DND-41 (cell line): ENCODE measurements at regions not wholly inside any gene's neighbourhood (a gene's known extent, or its start where the extent isn't known, plus 50 kb on each side); places are given as distances from the start of the nearest gene placed in this dataset.
A peak's percentile ranks its signal among the peaks of the same experiment; 100 is the strongest.
"Not testable (repeated sequence)": the region's sequence is repeated elsewhere in the genome, so short reads cannot be mapped to it uniquely, and the experiment has no call there.

Experiments used
- ATAC-seq: fragments of 200-7000 bp; cut with Tn5 transposase; 3 replicates; pipeline ENCODE4 v1.9.1; 2021; ENCODE audit warnings: low read depth; ENCODE audit not compliant: insufficient read depth
- DNase-seq: peaks from one replicate; pipeline ENCODE4 v3.0.0-alpha.2; 2020
- H2AFZ ChIP-seq: 2 replicates; pipeline ENCODE4 v1.6.0; 2012; ENCODE audit warnings: low read depth, low read length
- H3K27ac ChIP-seq: 2 replicates; pipeline ENCODE4 v1.5.1; 2012; ENCODE audit warnings: low read length, inconsistent platforms
- H3K27me3 ChIP-seq: fragments of 200-600 bp; sonication (generic); 2 replicates; pipeline ENCODE4 v1.6.0; 2012; ENCODE audit warnings: low read length, mild to moderate bottlenecking, inconsistent platforms; ENCODE audit not compliant: insufficient read depth, poor library complexity
- H3K36me3 ChIP-seq: 2 replicates; pipeline ENCODE4 v1.5.1; 2012; ENCODE audit warnings: low read length, inconsistent platforms; ENCODE audit not compliant: insufficient read depth
- H3K4me1 ChIP-seq: 2 replicates; pipeline ENCODE4 v1.5.1; 2012; ENCODE audit warnings: mild to moderate bottlenecking, low read length; ENCODE audit not compliant: insufficient read depth
- H3K4me2 ChIP-seq: 2 replicates; pipeline ENCODE4 v1.6.0; 2012; ENCODE audit warnings: mild to moderate bottlenecking, moderate library complexity, low read length, inconsistent platforms; ENCODE audit not compliant: insufficient read depth
- H3K4me3 ChIP-seq, 2 experiments: fragments of 200-600 bp in 1 of 2; shearing (Covaris generic) in 1 of 2; 2 replicates each; pipeline ENCODE4 v1.5.1; 2012 to 2016; ENCODE audit warnings: inconsistent platforms in 2 of 2, low read length in 2 of 2, mild to moderate bottlenecking in 2 of 2, low read depth in 1 of 2, moderate library complexity in 1 of 2
- H3K79me2 ChIP-seq: 2 replicates; pipeline ENCODE4 v1.6.0; 2012; ENCODE audit warnings: low read length, inconsistent platforms; ENCODE audit not compliant: insufficient read depth
- H3K9ac ChIP-seq: 2 replicates; pipeline ENCODE4 v1.6.0; 2012; ENCODE audit warnings: low read depth, mild to moderate bottlenecking, inconsistent platforms, low read length, moderate library complexity
- H3K9me3 ChIP-seq: 2 replicates; pipeline ENCODE4 v1.5.1; 2012; ENCODE audit warnings: low read length, moderate library complexity, mild to moderate bottlenecking, inconsistent platforms; ENCODE audit not compliant: insufficient read depth, severe bottlenecking
- H4K20me1 ChIP-seq: 2 replicates; pipeline ENCODE4 v1.6.0; 2012; ENCODE audit warnings: low read length; ENCODE audit not compliant: insufficient read depth
- CTCF ChIP-seq: IDR thresholded peaks from 2 replicates; pipeline ENCODE4 v1.5.1; 2012; ENCODE audit warnings: borderline replicate concordance, low read length, moderate library complexity, mild to moderate bottlenecking; ENCODE audit not compliant: poor library complexity, severe bottlenecking; ENCODE audit errors: extremely low read depth
- EZH2 ChIP-seq: IDR thresholded peaks from 3 replicates; pipeline ENCODE4 v1.6.1; 2012; ENCODE audit warnings: borderline replicate concordance, low read depth, mild to moderate bottlenecking, moderate library complexity, low read length, inconsistent platforms; ENCODE audit not compliant: severe bottlenecking

GRCh38 chr2:128514555-128514955, 195.9 kb upstream of the HS6ST1 start:
- H3K79me2 ChIP-seq: no peaks in the 10 kb centered on the region
- no peak overlapping the region for H2AFZ ChIP-seq
- no peaks in the 10 kb centered on the region for H3K9me3 ChIP-seq
- no peak for TF ChIP-seq CTCF
- no peak for TF ChIP-seq EZH2
- H3K27me3 ChIP-seq: no peaks in the 10 kb centered on the region
- no peak overlapping the region for H3K9ac ChIP-seq
- DNase-seq (no peak), ATAC-seq (no peak)
- H4K20me1 ChIP-seq: no peaks in the 10 kb centered on the region
- H3K4me2 ChIP-seq: no peak overlapping the region
- H3K36me3 ChIP-seq: no peaks in the 10 kb centered on the region
- no peak overlapping the region for H3K27ac ChIP-seq
- H3K4me1 ChIP-seq: peaks cover 2% of the 10 kb centered on the region
- H3K4me3 ChIP-seq: no peak overlapping the region

GRCh38 chr2:128516938-128517337, 198.3 kb upstream of the HS6ST1 start:
- H3K79me2 ChIP-seq: no peaks in the 10 kb centered on the region
- DNase-seq (no peak), ATAC-seq (no peak)
- no peak for TF ChIP-seq EZH2
- no peak for TF ChIP-seq CTCF
- no peak overlapping the region for H3K9ac ChIP-seq
- H3K9me3 ChIP-seq: no peaks in the 10 kb centered on the region
- H3K27ac ChIP-seq: no peak overlapping the region
- H4K20me1 ChIP-seq: no peaks in the 10 kb centered on the region
- no peak overlapping the region for H3K4me2 ChIP-seq
- H2AFZ ChIP-seq: no peak overlapping the region
- peaks cover 7% of the 10 kb centered on the region for H3K4me1 ChIP-seq
- no peaks in the 10 kb centered on the region for H3K36me3 ChIP-seq
- no peak overlapping the region for H3K4me3 ChIP-seq
- no peaks in the 10 kb centered on the region for H3K27me3 ChIP-seq

GRCh38 chr2:128519028-128519427, 200.4 kb upstream of the HS6ST1 start:
- DNase-seq, H3K79me2 ChIP-seq, ATAC-seq, H3K4me3 ChIP-seq, H3K27me3 ChIP-seq, H3K9ac ChIP-seq, H3K4me2 ChIP-seq, H2AFZ ChIP-seq, H3K9me3 ChIP-seq, H4K20me1 ChIP-seq, H3K4me1 ChIP-seq, H3K36me3 ChIP-seq, H3K27ac ChIP-seq: not testable (repeated sequence)

GRCh38 chr2:128519517-128520215, 201.0 kb upstream of the HS6ST1 start:
- no peak overlapping the region; the same call in 1 of the 2 replicates for H3K27ac ChIP-seq
- no peaks in the 10 kb centered on the region for H3K36me3 ChIP-seq
- H4K20me1 ChIP-seq: no peaks in the 10 kb centered on the region
- no peak overlapping the region for H3K4me3 ChIP-seq
- no peak overlapping the region for H3K9ac ChIP-seq
- H3K79me2 ChIP-seq: no peaks in the 10 kb centered on the region
- peaks cover 7% of the 10 kb centered on the region for H3K4me1 ChIP-seq
- no peak overlapping the region for H3K4me2 ChIP-seq
- H3K9me3 ChIP-seq: no peaks in the 10 kb centered on the region
- peak overlapping the region; percentile 34; the same call in 1 of the 2 replicates for H2AFZ ChIP-seq
- no peaks in the 10 kb centered on the region for H3K27me3 ChIP-seq
- no peak for TF ChIP-seq EZH2
- TF ChIP-seq CTCF: no peak
- DNase-seq: no peak
- peak; percentile 60; the same call in 2 of the 3 replicates for ATAC-seq
